Endothelial cell of umbilical vein (primary cell): ENCODE measurements at regions not wholly inside any gene's neighbourhood (a gene's known extent, or its start where the extent isn't known, plus 50 kb on each side); places are given as distances from the start of the nearest gene placed in this dataset.

Experiments used
- BruUV-seq: library from RNA; stranded (reverse); fragments of 400-500 nt; replicated peaks from 2 replicates; lab custom pipeline; 2021; lab: Mats Ljungman, UMichigan
- CTCF ChIA-PET: fragments of 300-600, 350-600 bp; sonication (Branson Sonifier 250); formaldehyde crosslinking; loops from one replicate; lab custom pipeline; 2021; ENCODE audit warnings: antibody characterized with exemption, inconsistent platforms; lab: Charles Lee
- POLR2A ChIA-PET: fragments of 300-600, 350-600 bp; sonication (Branson Sonifier 250); formaldehyde crosslinking; loops from one replicate; lab custom pipeline; 2021; ENCODE audit warnings: antibody characterized with exemption, inconsistent platforms; lab: Charles Lee
- DNase-seq: peaks from one replicate; pipeline ENCODE4 v3.0.0-alpha.2; 2011; ENCODE audit warnings: low read depth, low spot score
- FAIRE-seq: peaks from 2 replicates; lab custom pipeline; 2011; peaks lifted over from hg19 to GRCh38; lab: Jason Lieb, UNC
- H2AFZ ChIP-seq: 2 replicates; pipeline ENCODE4 v1.6.0; 2012; ENCODE audit warnings: low read depth, low read length, control low read depth, inconsistent platforms
- H3K27ac ChIP-seq: 2 replicates; pipeline ENCODE4 v1.5.1; 2011; ENCODE audit warnings: low read depth, mild to moderate bottlenecking, control low read depth, low read length, moderate library complexity; ENCODE audit not compliant: insufficient read depth
- H3K27me3 ChIP-seq, 2 experiments: 2 replicates each; pipeline versions ENCODE4 v1.6.0 to v1.6.1; 2011; ENCODE audit warnings: low read length in 2 of 2, mixed read lengths in 1 of 2; ENCODE audit not compliant: control insufficient read depth in 2 of 2, insufficient read depth in 2 of 2
- H3K36me3 ChIP-seq, 2 experiments: 2 replicates in 1 of 2; 3 replicates in 1 of 2; pipeline ENCODE4 v1.5.1; 2011; ENCODE audit warnings: low read length in 2 of 2, mild to moderate bottlenecking in 1 of 2, moderate library complexity in 1 of 2; ENCODE audit not compliant: control insufficient read depth in 2 of 2, insufficient read depth in 2 of 2; ENCODE audit errors: extremely low read depth in 1 of 2
- H3K4me1 ChIP-seq: 3 replicates; pipeline ENCODE4 v1.5.1; 2011; ENCODE audit warnings: mild to moderate bottlenecking, low read length; ENCODE audit not compliant: control insufficient read depth, insufficient read depth; ENCODE audit errors: extremely low read depth
- H3K4me2 ChIP-seq: 2 replicates; pipeline ENCODE4 v1.6.1; 2011; ENCODE audit warnings: low read length, control low read depth, mixed read lengths; ENCODE audit not compliant: insufficient read depth
- H3K4me3 ChIP-seq, 3 experiments: fragments of 200-600 bp in 1 of 3; sonication (generic), shearing (Covaris generic) in 1 of 3; replicated peaks in 1 of 3; 2 replicates each; pipeline ENCODE4 v1.5.1; 2011 to 2016; ENCODE audit warnings: control low read depth in 3 of 3, low read length in 3 of 3, mild to moderate bottlenecking in 2 of 3, inconsistent platforms in 1 of 3, low read depth in 1 of 3, moderate library complexity in 1 of 3; ENCODE audit not compliant: insufficient read depth in 1 of 3
- H3K79me2 ChIP-seq: 2 replicates; pipeline ENCODE4 v1.6.0; 2012; ENCODE audit warnings: low read length, inconsistent platforms; ENCODE audit not compliant: control insufficient read depth, insufficient read depth
- H3K9ac ChIP-seq: replicated peaks from 2 replicates; pipeline ENCODE3; 2011; ENCODE audit warnings: low read length, control low read depth; ENCODE audit not compliant: insufficient read depth; ENCODE audit errors: extremely low read depth
- H3K9me1 ChIP-seq: replicated peaks from 3 replicates; pipeline ENCODE4 v1.6.0; 2011; ENCODE audit warnings: mild to moderate bottlenecking, low read length; ENCODE audit not compliant: control insufficient read depth, insufficient read depth; ENCODE audit errors: extremely low read depth
- H3K9me3 ChIP-seq: replicated peaks from 2 replicates; pipeline ENCODE4 v1.5.1; 2012; ENCODE audit warnings: low read length, inconsistent platforms; ENCODE audit not compliant: control insufficient read depth, insufficient read depth
- H4K20me1 ChIP-seq: replicated peaks from 2 replicates; pipeline ENCODE3; 2011; ENCODE audit warnings: mild to moderate bottlenecking, low read length; ENCODE audit not compliant: control insufficient read depth, insufficient read depth; ENCODE audit errors: extremely low read depth
- CTCF ChIP-seq, 2 donors: IDR thresholded peaks; 1 replicate in 1 of 2; 2 replicates in 1 of 2; pipeline ENCODE4 v1.5.1; 2011; ENCODE audit warnings: low read length in 2 of 2, mild to moderate bottlenecking in 2 of 2, moderate library complexity in 2 of 2, control low read depth in 1 of 2, inconsistent platforms in 1 of 2, low read depth in 1 of 2; ENCODE audit not compliant: insufficient read depth in 1 of 2; ENCODE audit errors: extremely low read depth in 1 of 2
- EZH2 ChIP-seq: IDR thresholded peaks from 2 replicates; pipeline ENCODE4 v1.6.1; 2012; ENCODE audit warnings: borderline replicate concordance, low read depth, mild to moderate bottlenecking, moderate library complexity, low read length, inconsistent platforms; ENCODE audit not compliant: severe bottlenecking
- FOS ChIP-seq: IDR thresholded peaks from 2 replicates; pipeline ENCODE4 v1.6.1; 2011; ENCODE audit warnings: mild to moderate bottlenecking, low read length, moderate library complexity, borderline replicate concordance; ENCODE audit not compliant: insufficient read depth
- GATA2 ChIP-seq: IDR thresholded peaks from 2 replicates; pipeline ENCODE4 v1.7.0; 2011; ENCODE audit warnings: low read depth, mild to moderate bottlenecking, moderate library complexity, mixed read lengths, low read length; ENCODE audit not compliant: insufficient read length, insufficient read depth
- JUN ChIP-seq: IDR thresholded peaks from 2 replicates; pipeline ENCODE4 v1.6.1; 2011; ENCODE audit warnings: borderline replicate concordance, low read depth; ENCODE audit not compliant: insufficient read length, insufficient read depth
- MAX ChIP-seq: IDR thresholded peaks from 2 replicates; pipeline ENCODE4 v1.6.1; 2011; ENCODE audit not compliant: insufficient read depth, insufficient read length
- MYC ChIP-seq: IDR thresholded peaks from one replicate; pipeline ENCODE4 v1.6.1; 2011; ENCODE audit warnings: mild to moderate bottlenecking, low read depth, low read length
- POLR2A ChIP-seq: IDR thresholded peaks from 2 replicates; pipeline ENCODE4 v1.6.1; 2012; ENCODE audit warnings: low read depth, mild to moderate bottlenecking, control low read depth, low read length
- POLR2AphosphoS5 ChIP-seq: IDR thresholded peaks from 2 replicates; pipeline ENCODE4 v1.6.1; 2012; ENCODE audit warnings: low read depth, mild to moderate bottlenecking, control low read depth, low read length, moderate library complexity; ENCODE audit not compliant: insufficient read depth
- dilution Hi-C: fragments of 300-500 bp; cut with MboI; formaldehyde crosslinking; loops from one replicate; pipeline ENCODE4 v1.15.0; 2019; ENCODE audit warnings: low sequenced_read_pairs; ENCODE audit not compliant: extremely low pct_ligation_motif_present
- intact Hi-C: fragments of 100-400 bp; cut with micrococcal nuclease; formaldehyde crosslinking; loops from one replicate; pipeline ENCODE4 v1.10.0; 2022

DNA sequence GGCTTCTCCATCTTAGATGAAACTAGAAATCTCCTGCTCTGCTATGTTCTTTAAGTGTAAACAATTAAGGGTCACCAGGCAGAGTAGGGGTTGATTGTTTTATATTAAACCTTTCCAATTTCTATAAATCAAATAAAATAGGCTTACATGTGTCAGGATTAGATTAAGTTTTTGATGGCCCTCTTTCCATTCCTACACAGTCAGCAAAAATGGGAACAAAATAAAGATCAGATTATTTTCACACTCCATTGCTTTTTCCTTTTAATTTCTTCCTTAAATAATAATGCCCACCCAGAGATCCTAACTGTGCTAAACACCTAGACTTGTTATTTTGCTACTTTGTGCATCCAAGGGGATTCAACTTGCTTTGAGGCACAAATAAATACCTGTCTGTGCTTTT is 381.4 kb upstream of the MAGEB16 start:
- no TSS peak for BruUV-seq
- Histone ChIP-seq H3K27ac (no peak overlapping the region), H4K20me1 (no peaks in the 10 kb centered on the region), H3K9ac (no peak overlapping the region), H3K27me3 (no peaks in the 10 kb centered on the region), H3K4me1 (no peaks in the 10 kb centered on the region), H3K36me3 (no peaks in the 10 kb centered on the region), H3K4me3 (no peak overlapping the region), H3K9me3 (no peaks in the 10 kb centered on the region), H3K79me2 (no peaks in the 10 kb centered on the region), H3K9me1 (no peaks in the 10 kb centered on the region), H3K4me2 (no peak overlapping the region), H2AFZ (no peak overlapping the region)
- DNase-seq (no peak), FAIRE-seq (no peak)
- ChIA-PET CTCF (no interaction called here), POLR2A (no interaction called here)
- no peak for TF ChIP-seq FOS
- no peak for TF ChIP-seq CTCF (IDR thresholded peaks at IDR 0.05; ENCODE audit: extremely low read depth in 1 of 2, insufficient read depth in 1 of 2, low read depth in 1 of 2, low read length in 2 of 2)
- no peak for TF ChIP-seq POLR2AphosphoS5
- TF ChIP-seq POLR2A, result no peak
- TF ChIP-seq GATA2, result no peak
- no peak for TF ChIP-seq JUN
- no peak for TF ChIP-seq MAX
- no peak for TF ChIP-seq MYC
- TF ChIP-seq EZH2, result no peak
- dilution Hi-C loops, result no loop called here
- intact Hi-C loops, result no loop called here
